ENCODE measurements at regions not wholly inside any gene's neighbourhood (a gene's known extent, or its start where the extent isn't known, plus 50 kb on each side); places are given as distances from the start of the nearest gene placed in this dataset.

DNA sequence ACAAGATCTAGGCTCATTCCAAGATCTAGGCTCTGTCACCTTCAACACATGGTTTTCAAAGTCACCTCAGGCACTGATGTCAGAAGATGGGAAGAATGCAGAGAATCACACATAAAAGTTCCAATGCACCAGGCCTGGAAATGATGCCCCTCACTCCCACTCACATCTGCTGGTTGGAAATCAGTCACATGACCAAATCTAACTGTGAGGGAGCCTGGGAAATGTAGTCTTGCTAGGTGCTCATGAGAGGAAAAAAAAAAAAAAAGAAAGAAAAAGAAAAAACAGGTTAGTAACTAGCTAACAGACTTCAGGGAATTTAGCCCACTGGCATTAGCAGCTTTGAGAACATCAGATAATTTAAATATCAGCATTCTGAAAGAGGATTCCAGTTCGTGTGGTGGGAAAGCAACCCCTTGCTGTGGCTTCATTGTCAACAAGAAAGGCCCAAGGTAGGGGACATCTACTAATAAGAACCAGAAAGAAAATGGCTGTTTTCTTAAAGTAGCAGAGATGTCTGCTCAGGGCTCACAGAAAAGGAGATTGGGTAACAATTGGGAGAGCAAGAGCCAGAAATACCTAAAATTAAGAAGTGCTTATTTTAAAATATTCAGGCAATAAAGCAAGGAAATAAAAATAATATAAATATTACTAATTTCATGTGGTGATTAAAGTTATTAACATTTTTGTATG is 614.3 kb downstream of the ACTL7B start:
- peaks cover 2% of the 10 kb centered on the region for H3K9me3 Mint-ChIP-seq
- no peak overlapping the region for H3K27ac Mint-ChIP-seq
- H3K4me3 Mint-ChIP-seq, result no peak overlapping the region
- CTCF ChIA-PET, result no interaction called here
- no peaks in the 10 kb centered on the region for H3K27me3 Mint-ChIP-seq
- no peaks in the 10 kb centered on the region for H3K36me3 Mint-ChIP-seq
- no peak for DNase-seq
- H3K4me1 Mint-ChIP-seq, result no peaks in the 10 kb centered on the region

DNA sequence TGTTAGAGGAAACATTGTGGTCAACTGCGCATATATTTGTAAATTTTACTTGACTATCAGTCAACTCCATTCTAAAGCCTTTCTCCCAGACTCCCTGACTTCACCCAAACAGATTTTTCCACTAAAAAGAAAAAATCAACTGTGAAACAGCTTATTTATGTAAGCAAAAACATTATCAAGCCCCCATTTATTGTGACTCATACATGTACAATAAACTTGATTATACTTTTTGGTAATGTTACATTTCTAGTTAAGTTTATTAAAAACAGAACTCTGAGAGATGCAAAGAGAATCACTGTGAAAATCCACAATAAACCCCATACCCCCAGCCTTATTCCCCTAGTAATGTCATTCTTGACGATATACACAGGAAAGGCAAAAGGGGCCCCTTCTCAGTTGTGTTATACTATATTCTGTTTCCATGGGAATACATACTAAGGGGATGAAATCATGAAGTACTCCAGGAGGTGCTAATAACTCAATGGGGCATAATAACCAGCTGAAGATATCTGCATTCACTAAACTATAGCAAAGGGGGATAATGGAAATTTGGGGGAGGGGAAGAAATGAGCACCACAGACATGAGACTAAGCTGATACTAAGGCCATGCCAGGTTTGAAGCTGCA is 616.0 kb downstream of the ACTL7B start:
- CTCF ChIA-PET, result no interaction called here
- Mint-ChIP-seq H3K4me3 (no peak overlapping the region), H3K4me1 (no peaks in the 10 kb centered on the region), H3K9me3 (peaks cover 2% of the 10 kb centered on the region), H3K36me3 (no peaks in the 10 kb centered on the region), H3K27ac (no peak overlapping the region), H3K27me3 (no peaks in the 10 kb centered on the region)
- no peak for DNase-seq

DNA sequence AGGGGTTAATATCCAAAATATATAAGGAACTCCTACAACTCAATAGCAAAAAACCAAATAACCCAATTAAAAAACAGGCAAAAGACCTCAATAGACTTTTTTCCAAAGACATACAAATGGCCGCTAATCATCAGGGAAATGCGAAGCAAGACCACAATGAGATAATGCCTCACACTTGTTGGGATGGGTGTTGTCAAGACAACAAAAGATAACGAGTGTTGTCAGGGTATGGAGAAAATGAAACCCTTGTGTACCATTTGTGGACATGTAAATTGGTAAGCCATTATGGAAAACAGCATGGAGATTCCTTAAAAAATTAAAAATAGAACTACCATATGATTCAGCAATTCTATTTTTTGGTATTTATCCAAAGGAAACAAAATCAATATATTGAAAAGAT is 620.2 kb downstream of the ACTL7B start:
- no peak overlapping the region for H3K27ac Mint-ChIP-seq
- DNase-seq, result no peak
- CTCF ChIA-PET, result no interaction called here
- H3K4me3 Mint-ChIP-seq, result no peak overlapping the region
- H3K27me3 Mint-ChIP-seq, result no peaks in the 10 kb centered on the region
- peaks cover 9% of the 10 kb centered on the region for H3K9me3 Mint-ChIP-seq
- H3K36me3 Mint-ChIP-seq, result no peaks in the 10 kb centered on the region
- H3K4me1 Mint-ChIP-seq, result no peaks in the 10 kb centered on the region

DNA sequence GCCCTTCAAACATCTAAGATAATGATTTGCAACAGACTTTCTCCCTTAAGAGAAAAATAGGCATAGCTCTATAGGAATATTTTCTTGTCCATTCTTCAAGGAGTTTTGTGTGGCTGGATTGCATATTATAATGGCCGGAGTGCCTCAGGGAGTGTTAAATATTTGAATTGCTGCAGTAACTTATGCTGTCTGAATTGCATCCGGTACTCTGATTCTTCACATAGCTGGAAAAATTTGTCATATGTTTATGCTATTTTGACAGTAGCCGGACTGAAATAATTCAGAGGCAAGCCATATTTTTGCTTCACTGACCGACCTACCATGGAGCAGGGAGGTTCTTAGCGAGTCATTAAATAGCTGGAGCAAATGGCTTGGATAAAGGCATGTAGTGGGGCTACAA is 621.0 kb downstream of the ACTL7B start:
- H3K4me1 Mint-ChIP-seq, result no peaks in the 10 kb centered on the region
- CTCF ChIA-PET, result no interaction called here

DNA sequence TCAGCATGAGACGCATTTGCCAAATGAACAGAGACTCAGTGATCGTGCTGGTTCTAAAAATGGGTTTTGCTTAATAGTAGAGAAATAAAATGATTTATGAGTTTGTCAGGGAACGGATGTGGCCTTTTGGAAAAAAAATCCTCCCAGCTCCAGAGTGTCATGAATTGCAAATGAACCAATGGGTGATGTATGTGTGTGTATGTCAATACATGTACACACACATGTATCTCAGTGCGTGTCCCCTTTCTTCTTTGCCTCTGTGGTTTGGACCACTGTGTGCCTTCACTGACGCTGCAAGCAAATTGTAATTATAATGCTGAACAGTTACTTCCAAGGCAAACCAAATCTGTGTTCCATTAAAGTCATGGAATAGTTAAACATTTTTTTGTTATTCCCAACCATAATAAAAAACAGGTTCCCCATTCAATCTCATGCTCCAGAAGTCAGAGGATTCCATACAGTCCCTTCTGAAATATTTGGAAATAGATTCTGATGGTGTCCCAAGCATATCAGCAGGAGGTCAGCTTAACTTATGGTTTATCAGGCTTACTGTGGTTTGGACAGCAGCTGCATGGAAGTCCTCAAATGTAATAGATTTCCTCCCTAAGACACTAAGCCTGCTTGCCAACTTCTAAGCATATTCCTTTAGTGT is 630.5 kb downstream of the ACTL7B start:
- no peak overlapping the region for H3K4me3 Mint-ChIP-seq

More for the DNA sequence above, 621.0 kb downstream of the ACTL7B start:
- Mint-ChIP-seq H3K4me3 (no peak overlapping the region), H3K27me3 (no peaks in the 10 kb centered on the region), H3K9me3 (peaks cover 9% of the 10 kb centered on the region), H3K27ac (no peak overlapping the region), H3K36me3 (no peaks in the 10 kb centered on the region)
- DNase-seq, result no peak

DNA sequence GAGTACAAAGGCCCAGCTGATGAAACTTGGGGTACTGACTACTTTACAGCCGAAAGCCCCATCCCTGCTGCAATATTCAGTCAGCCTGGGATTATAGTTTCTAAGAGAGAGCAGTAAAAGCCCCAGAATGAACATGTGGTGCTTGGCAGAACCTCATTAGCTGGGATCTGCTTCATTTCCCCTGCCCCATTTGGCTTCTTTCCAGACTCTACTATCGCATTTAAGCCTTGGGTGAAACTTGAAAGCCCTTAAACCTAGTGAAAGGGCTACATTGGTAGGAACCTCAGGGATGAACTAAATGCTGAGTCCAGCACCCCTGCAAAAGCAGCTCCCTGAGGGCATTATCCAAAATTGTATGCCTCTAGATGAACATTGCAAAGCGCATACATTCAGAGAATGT is 631.1 kb downstream of the ACTL7B start:
- CTCF ChIA-PET, result no interaction called here
- Mint-ChIP-seq H3K36me3 (no peaks in the 10 kb centered on the region), H3K4me1 (no peaks in the 10 kb centered on the region), H3K4me3 (no peak overlapping the region), H3K9me3 (no peaks in the 10 kb centered on the region), H3K27me3 (no peaks in the 10 kb centered on the region), H3K27ac (no peak overlapping the region)
- no peak for DNase-seq

More for the DNA sequence above, 630.5 kb downstream of the ACTL7B start:
- H3K27me3 Mint-ChIP-seq, result no peaks in the 10 kb centered on the region
- no peaks in the 10 kb centered on the region for H3K4me1 Mint-ChIP-seq
- H3K9me3 Mint-ChIP-seq, result no peaks in the 10 kb centered on the region
- H3K36me3 Mint-ChIP-seq, result no peaks in the 10 kb centered on the region
- H3K27ac Mint-ChIP-seq, result no peak overlapping the region
- CTCF ChIA-PET, result no interaction called here
- DNase-seq, result no peak

DNA sequence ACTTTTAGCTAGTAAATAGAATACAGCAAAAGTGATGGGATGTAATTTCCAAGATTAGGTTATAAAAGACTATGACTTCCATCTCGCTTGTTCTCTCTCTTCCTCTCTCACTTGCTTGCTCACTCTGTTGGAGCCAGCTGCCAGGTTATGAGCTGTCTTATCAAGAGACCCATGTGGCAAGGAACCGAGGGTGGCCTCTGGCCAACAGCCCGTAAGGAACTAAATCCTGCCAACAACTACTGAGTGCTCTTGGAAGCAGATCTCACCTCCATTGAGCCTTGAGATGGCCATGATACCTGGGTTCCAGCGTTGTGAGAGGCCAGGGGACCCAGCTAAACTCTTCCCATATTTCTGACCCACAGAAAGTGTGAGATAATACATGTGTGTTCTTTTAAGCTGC is 636.1 kb downstream of the ACTL7B start:
- no peaks in the 10 kb centered on the region for H3K36me3 Mint-ChIP-seq
- peaks cover 7% of the 10 kb centered on the region for H3K9me3 Mint-ChIP-seq
- H3K27me3 Mint-ChIP-seq, result no peaks in the 10 kb centered on the region
- no peak overlapping the region for H3K4me3 Mint-ChIP-seq
- CTCF ChIA-PET, result interaction anchor here (0.6 kb wide), 1 partner anchor 20 kb away, joined by 3 read pairs; no protein-coding TSS in a partner anchor
- DNase-seq, result no peak
- H3K4me1 Mint-ChIP-seq, result no peaks in the 10 kb centered on the region
- H3K27ac Mint-ChIP-seq, result no peak overlapping the region

DNA sequence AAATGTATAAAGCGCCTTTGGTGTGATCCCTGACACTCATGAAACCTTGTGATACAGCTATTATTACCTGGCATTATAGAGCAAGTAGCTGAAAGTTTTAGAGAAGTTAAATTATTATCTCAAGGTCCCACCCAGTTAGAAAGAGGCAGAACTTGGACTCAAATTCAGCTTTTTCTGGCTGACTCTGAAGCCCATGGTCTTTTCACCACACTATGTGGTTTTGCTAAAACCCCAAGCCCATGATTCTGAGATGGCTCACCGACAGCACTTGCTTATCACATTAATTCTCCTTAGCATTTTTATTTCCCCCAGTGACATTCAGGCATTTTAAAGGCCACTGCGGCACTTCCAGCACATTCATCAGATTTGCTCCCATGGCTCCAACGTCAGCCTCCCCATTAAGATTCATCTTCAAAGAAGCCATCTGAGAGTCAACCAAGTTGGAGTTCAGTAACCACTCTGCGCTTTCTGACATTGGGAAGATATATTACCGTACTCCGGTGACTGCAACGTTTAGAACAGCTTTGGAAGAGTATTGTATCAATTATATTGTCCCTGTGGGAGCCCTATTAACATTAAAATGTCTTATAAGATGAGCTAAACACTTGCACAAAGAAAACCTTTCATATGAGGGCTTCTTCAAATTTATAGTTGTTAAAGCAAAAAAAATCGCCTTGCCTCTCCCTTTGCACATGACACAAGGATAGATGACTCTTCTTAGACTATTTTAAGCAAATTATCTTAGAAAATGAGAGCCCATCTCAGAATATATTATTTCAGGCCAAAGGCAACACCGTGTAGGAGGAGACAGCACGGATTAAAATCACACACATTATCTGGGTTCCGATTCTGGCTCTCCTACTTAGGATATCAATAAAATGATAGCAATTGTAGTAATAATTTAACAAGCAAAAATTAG is 638.1 kb downstream of the ACTL7B start:
- H3K4me3 Mint-ChIP-seq, result no peak overlapping the region
- H3K36me3 Mint-ChIP-seq, result no peaks in the 10 kb centered on the region
- no peak for DNase-seq
- no peak overlapping the region for H3K27ac Mint-ChIP-seq
- H3K27me3 Mint-ChIP-seq, result no peaks in the 10 kb centered on the region
- H3K4me1 Mint-ChIP-seq, result no peaks in the 10 kb centered on the region
- CTCF ChIA-PET, result no interaction called here
- H3K9me3 Mint-ChIP-seq, result peaks cover 9% of the 10 kb centered on the region

DNA sequence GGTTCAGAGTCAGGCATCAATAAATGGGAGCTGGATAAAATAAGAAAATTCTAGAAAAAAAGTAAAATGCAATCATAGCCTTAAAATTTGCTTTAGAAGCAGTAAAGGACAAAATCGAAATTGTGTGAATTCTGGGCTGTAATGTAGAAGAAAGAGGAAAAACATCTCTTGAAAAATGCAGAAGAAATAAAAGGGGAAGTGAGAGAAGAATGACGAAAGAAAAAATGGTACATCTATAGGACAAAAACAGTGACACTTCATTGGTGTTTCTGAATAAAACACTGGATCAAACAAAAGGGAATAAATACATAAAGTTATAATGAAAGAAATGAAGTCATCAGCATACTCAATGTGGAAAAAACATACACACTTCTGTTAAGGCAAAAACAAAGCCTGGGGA is 642.3 kb downstream of the ACTL7B start:
- DNase-seq, result no peak
- CTCF ChIA-PET, result interaction anchor here (1.2 kb wide), 1 partner anchor 29 kb away, joined by 3 read pairs; no protein-coding TSS in a partner anchor
- Mint-ChIP-seq H3K27ac (no peak overlapping the region), H3K4me3 (no peak overlapping the region), H3K27me3 (no peaks in the 10 kb centered on the region), H3K9me3 (peaks cover 12% of the 10 kb centered on the region), H3K4me1 (no peaks in the 10 kb centered on the region), H3K36me3 (no peaks in the 10 kb centered on the region)

DNA sequence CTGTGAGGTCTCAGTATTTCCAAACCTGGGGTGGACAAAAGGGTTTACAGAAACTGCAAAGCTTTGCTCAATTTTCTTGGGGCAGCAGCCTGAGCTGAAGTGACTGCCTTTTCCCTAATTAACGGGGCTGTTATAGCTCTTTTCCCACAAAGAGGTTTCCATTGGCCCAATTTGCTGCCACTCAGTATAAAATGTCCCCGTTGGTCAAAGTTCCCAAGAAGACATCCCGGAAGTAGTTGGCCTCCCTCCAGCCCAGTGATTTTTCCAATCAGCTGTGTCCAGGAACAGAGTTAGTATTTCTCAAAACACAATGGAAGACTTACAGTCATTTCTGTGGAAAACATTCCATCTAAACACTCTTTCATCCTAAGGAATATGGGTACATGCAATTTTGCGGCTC is 643.6 kb downstream of the ACTL7B start:
- H3K27me3 Mint-ChIP-seq, result no peaks in the 10 kb centered on the region
- CTCF ChIA-PET, result no interaction called here
- H3K27ac Mint-ChIP-seq, result no peak overlapping the region
- H3K4me1 Mint-ChIP-seq, result no peaks in the 10 kb centered on the region
- no peak overlapping the region for H3K4me3 Mint-ChIP-seq
- peaks cover 10% of the 10 kb centered on the region for H3K9me3 Mint-ChIP-seq
- no peaks in the 10 kb centered on the region for H3K36me3 Mint-ChIP-seq
- no peak for DNase-seq

DNA sequence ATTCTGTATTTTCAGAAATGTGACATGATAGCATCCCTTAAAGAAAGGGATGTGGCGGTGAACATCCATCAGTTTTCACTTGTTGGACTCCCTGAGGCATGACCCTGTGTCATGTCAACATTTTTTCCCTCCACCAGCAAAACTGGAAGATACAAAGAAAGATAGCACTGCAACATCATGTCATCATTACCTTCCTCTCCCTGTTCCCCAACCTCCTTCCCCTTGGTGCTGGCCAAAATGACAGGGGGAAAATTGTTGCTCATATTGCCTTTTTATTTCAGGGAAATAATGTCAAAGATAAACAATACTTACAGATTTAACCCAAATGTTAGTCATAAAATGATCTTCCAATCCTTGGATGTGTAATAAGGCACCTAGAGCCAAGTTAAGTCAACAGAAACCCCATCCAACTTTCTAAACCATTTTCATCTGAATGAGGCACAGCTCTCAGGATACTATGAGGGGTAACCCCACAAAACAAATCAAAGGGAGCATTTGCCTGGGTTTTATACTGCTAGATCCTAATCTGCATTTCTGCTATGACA is 644.3 kb downstream of the ACTL7B start:
- Mint-ChIP-seq H3K27ac (no peak overlapping the region), H3K36me3 (no peaks in the 10 kb centered on the region), H3K9me3 (peaks cover 10% of the 10 kb centered on the region), H3K4me3 (no peak overlapping the region), H3K4me1 (no peaks in the 10 kb centered on the region), H3K27me3 (no peaks in the 10 kb centered on the region)
- DNase-seq, result no peak
- CTCF ChIA-PET, result no interaction called here

DNA sequence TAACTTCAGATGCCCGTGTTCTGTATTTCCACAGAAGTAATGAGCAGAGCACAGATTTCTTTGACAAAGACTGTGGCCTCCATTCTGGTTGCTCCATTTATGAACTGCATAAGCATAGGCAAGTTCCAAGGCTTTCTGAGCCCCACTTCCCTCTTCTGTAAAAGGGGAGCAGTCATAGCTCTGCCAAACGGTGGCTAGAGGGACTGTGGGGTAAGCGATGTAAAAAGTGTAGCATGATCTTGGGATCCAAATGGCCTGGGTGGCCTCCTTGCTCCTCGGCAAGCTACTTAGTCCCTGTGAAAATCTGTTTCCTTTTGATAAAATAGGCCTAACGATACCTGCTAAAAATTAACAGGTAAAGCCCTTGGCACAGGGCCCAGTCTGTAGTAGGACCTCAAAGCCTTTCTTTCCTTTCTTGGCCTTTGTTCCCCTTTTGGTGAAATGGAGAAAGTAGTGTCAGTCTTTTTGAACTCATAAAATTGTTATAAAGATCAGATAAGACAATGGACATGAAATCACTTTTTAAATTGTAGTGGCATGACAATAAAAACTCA is 646.6 kb downstream of the ACTL7B start:
- Mint-ChIP-seq H3K9me3 (peaks cover 6% of the 10 kb centered on the region), H3K27me3 (no peaks in the 10 kb centered on the region), H3K4me1 (no peaks in the 10 kb centered on the region), H3K36me3 (no peaks in the 10 kb centered on the region), H3K27ac (no peak overlapping the region), H3K4me3 (no peak overlapping the region)
- CTCF ChIA-PET, result no interaction called here
- no peak for DNase-seq

DNA sequence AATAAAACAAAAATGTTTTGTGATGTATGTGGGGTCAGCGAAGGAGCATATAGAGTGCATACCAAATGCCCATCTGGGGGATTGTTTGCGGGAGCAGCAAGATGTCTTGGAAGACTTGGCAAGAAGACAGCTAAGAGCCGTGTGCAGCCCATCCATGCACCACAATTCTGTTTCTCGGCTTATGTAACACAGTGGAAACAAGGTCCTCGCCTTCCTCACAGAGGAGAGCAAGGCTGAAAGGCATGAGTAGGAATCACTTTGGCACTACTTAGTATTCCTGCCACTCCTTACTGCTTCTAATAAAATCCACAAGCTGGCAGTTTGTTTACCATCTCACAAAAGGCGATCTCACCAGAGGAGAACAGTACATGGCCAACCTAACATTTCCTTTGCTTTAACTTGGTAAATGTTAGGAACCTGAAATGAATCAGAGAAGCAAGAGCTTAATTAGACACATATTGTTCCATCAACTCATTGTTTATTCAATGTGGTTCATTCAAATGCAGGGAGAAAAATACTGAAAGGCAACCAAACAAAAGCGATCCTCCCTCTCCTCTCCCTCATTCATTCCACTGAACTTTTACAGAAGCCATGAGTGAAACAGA is 648.1 kb downstream of the ACTL7B start:
- Mint-ChIP-seq H3K4me1 (no peaks in the 10 kb centered on the region), H3K27me3 (no peaks in the 10 kb centered on the region), H3K36me3 (no peaks in the 10 kb centered on the region), H3K4me3 (no peak overlapping the region), H3K27ac (no peak overlapping the region), H3K9me3 (peaks cover 4% of the 10 kb centered on the region)
- no peak for DNase-seq
- CTCF ChIA-PET, result no interaction called here
